HG03045 (cell line): ENCODE measurements at regions not wholly inside any gene's neighbourhood (a gene's known extent, or its start where the extent isn't known, plus 50 kb on each side); places are given as distances from the start of the nearest gene placed in this dataset.

Experiments
- ATAC-seq: cut with Tn5 transposase; IDR thresholded peaks from one replicate; pipeline ENCODE4 v1.9.1; 2021; ENCODE audit warnings: mild to moderate bottlenecking, moderate library complexity; ENCODE audit not compliant: unreplicated experiment

- no peak for ATAC-seq
Measured at GRCh38 chr18:45168866-45169600, 446.2 kb upstream of the SLC14A2 start.

- no peak for ATAC-seq
Measured at GRCh38 chr18:45169610-45170009, 445.7 kb upstream of the SLC14A2 start.

GRCh38 chr18:45171679-45172191, 443.5 kb upstream of the SLC14A2 start:
- ATAC-seq, result no peak

GRCh38 chr18:45173327-45173726, 441.9 kb upstream of the SLC14A2 start:
- no peak for ATAC-seq

GRCh38 chr18:45173799-45174519, 441.3 kb upstream of the SLC14A2 start:
- no peak for ATAC-seq

- ATAC-seq, result no peak
Measured at GRCh38 chr18:45174629-45175136, 440.6 kb upstream of the SLC14A2 start.

GRCh38 chr18:45175511-45175910, 439.8 kb upstream of the SLC14A2 start:
- no peak for ATAC-seq

- no peak for ATAC-seq
Measured at GRCh38 chr18:45186832-45187231, 428.4 kb upstream of the SLC14A2 start.

GRCh38 chr18:45191795-45192194, 423.5 kb upstream of the SLC14A2 start:
- no peak for ATAC-seq

GRCh38 chr18:45197526-45197970, 417.7 kb upstream of the SLC14A2 start:
- ATAC-seq, result peak; percentile 97

- no peak for ATAC-seq
Measured at GRCh38 chr18:45198526-45198925, 416.8 kb upstream of the SLC14A2 start.

GRCh38 chr18:45201029-45201428, 414.2 kb upstream of the SLC14A2 start:
- no peak for ATAC-seq

- ATAC-seq, result no peak
Measured at GRCh38 chr18:45201489-45201888, 413.8 kb upstream of the SLC14A2 start.

- no peak for ATAC-seq
Measured at GRCh38 chr18:45202061-45202460, 413.2 kb upstream of the SLC14A2 start.

GRCh38 chr18:45203677-45204076, 411.6 kb upstream of the SLC14A2 start:
- no peak for ATAC-seq

- no peak for ATAC-seq
Measured at GRCh38 chr18:45207328-45207727, 407.9 kb upstream of the SLC14A2 start.

GRCh38 chr18:45208164-45208563, 407.1 kb upstream of the SLC14A2 start:
- no peak for ATAC-seq

GRCh38 chr18:45212181-45213039, 402.9 kb upstream of the SLC14A2 start:
- peak; percentile 98 for ATAC-seq

GRCh38 chr18:45213040-45213333, 402.3 kb upstream of the SLC14A2 start:
- no peak for ATAC-seq

GRCh38 chr18:45218436-45218835, 396.8 kb upstream of the SLC14A2 start:
- ATAC-seq, result no peak

GRCh38 chr18:45221363-45221762, 393.9 kb upstream of the SLC14A2 start:
- ATAC-seq, result no peak
